ENCODE measurements at regions not wholly inside any gene's neighbourhood (a gene's known extent, or its start where the extent isn't known, plus 50 kb on each side); places are given as distances from the start of the nearest gene placed in this dataset.

- H3K4me1 ChIP-seq (ENCODE audit: control insufficient read depth in 5 of 5, insufficient read depth in 5 of 5, low read length in 5 of 5) = no peaks in the 10 kb centered on the region
- H3K9ac ChIP-seq (ENCODE audit: low read length in 5 of 5) = no peak overlapping the region
- peaks cover 8 to 32% (median 16%) of the 10 kb centered on the region in 5 donors for H3K9me3 ChIP-seq (ENCODE audit: control insufficient read depth in 5 of 5, low read length in 5 of 5)
- H3K36me3 ChIP-seq (ENCODE audit: control insufficient read depth in 5 of 5, insufficient read depth in 5 of 5, low read length in 5 of 5) = no peaks in the 10 kb centered on the region
- no peaks in the 10 kb centered on the region for H3K27me3 ChIP-seq (ENCODE audit: control insufficient read depth in 5 of 5, insufficient read depth in 4 of 5, low read length in 5 of 5)
- H3K4me3 ChIP-seq (ENCODE audit: low read depth in 1 of 5, low read length in 5 of 5) = no peak overlapping the region
- H3K27ac ChIP-seq (ENCODE audit: low read depth, low read length) = no peak overlapping the region
Observed at GRCh38 chr12:19704966-19705365, 265.7 kb downstream of the AEBP2 start.

GRCh38 chr12:19706936-19707335 lies 267.6 kb downstream of the AEBP2 start:
- peaks cover 8 to 31% (median 16%) of the 10 kb centered on the region in 5 donors for H3K9me3 ChIP-seq (ENCODE audit: control insufficient read depth in 5 of 5, low read length in 5 of 5)
- no peaks in the 10 kb centered on the region for H3K36me3 ChIP-seq (ENCODE audit: control insufficient read depth in 5 of 5, insufficient read depth in 5 of 5, low read length in 5 of 5)
- peaks cover 0 to 3% (median 0%) of the 10 kb centered on the region in 5 donors for H3K4me1 ChIP-seq (ENCODE audit: control insufficient read depth in 5 of 5, insufficient read depth in 5 of 5, low read length in 5 of 5)
- H3K27me3 ChIP-seq (ENCODE audit: control insufficient read depth in 5 of 5, insufficient read depth in 4 of 5, low read length in 5 of 5) = no peaks in the 10 kb centered on the region
- no peak overlapping the region for H3K27ac ChIP-seq (ENCODE audit: low read depth, low read length)
- H3K4me3 ChIP-seq (ENCODE audit: low read depth in 1 of 5, low read length in 5 of 5) = no peak overlapping the region
- no peak overlapping the region for H3K9ac ChIP-seq (ENCODE audit: low read length in 5 of 5)

GRCh38 chr12:19707948-19708409 lies 268.7 kb downstream of the AEBP2 start:
- no peak overlapping the region for H3K4me3 ChIP-seq (ENCODE audit: low read depth in 1 of 5, low read length in 5 of 5)
- H3K9me3 ChIP-seq (ENCODE audit: control insufficient read depth in 5 of 5, low read length in 5 of 5) = peaks cover 6 to 21% (median 16%) of the 10 kb centered on the region in 5 donors
- no peak overlapping the region for H3K9ac ChIP-seq (ENCODE audit: low read length in 5 of 5)
- peaks cover 0 to 3% (median 0%) of the 10 kb centered on the region in 5 donors for H3K4me1 ChIP-seq (ENCODE audit: control insufficient read depth in 5 of 5, insufficient read depth in 5 of 5, low read length in 5 of 5)
- H3K36me3 ChIP-seq (ENCODE audit: control insufficient read depth in 5 of 5, insufficient read depth in 5 of 5, low read length in 5 of 5) = no peaks in the 10 kb centered on the region
- no peak overlapping the region for H3K27ac ChIP-seq (ENCODE audit: low read depth, low read length)
- no peaks in the 10 kb centered on the region for H3K27me3 ChIP-seq (ENCODE audit: control insufficient read depth in 5 of 5, insufficient read depth in 4 of 5, low read length in 5 of 5)

- Histone ChIP-seq H3K9ac (ENCODE audit: low read length in 5 of 5) (no peak overlapping the region), H3K4me1 (ENCODE audit: control insufficient read depth in 5 of 5, insufficient read depth in 5 of 5, low read length in 5 of 5) (peaks cover 0 to 3% (median 0%) of the 10 kb centered on the region in 5 donors), H3K36me3 (ENCODE audit: control insufficient read depth in 5 of 5, insufficient read depth in 5 of 5, low read length in 5 of 5) (no peaks in the 10 kb centered on the region), H3K9me3 (ENCODE audit: control insufficient read depth in 5 of 5, low read length in 5 of 5) (peaks cover 6 to 16% (median 12%) of the 10 kb centered on the region in 5 donors), H3K4me3 (ENCODE audit: low read depth in 1 of 5, low read length in 5 of 5) (no peak overlapping the region), H3K27me3 (ENCODE audit: control insufficient read depth in 5 of 5, insufficient read depth in 4 of 5, low read length in 5 of 5) (no peaks in the 10 kb centered on the region), H3K27ac (ENCODE audit: low read depth, low read length) (no peak overlapping the region)
Observed at GRCh38 chr12:19709889-19710288, 270.6 kb downstream of the AEBP2 start.

GRCh38 chr12:19710811-19711793 lies 271.8 kb downstream of the AEBP2 start:
- H3K27me3 ChIP-seq (ENCODE audit: control insufficient read depth in 5 of 5, insufficient read depth in 4 of 5, low read length in 5 of 5) = no peaks in the 10 kb centered on the region
- H3K9me3 ChIP-seq (ENCODE audit: control insufficient read depth in 5 of 5, low read length in 5 of 5) = peaks cover 6 to 15% (median 11%) of the 10 kb centered on the region in 5 donors
- H3K4me3 ChIP-seq (ENCODE audit: low read depth in 1 of 5, low read length in 5 of 5) = no peak overlapping the region
- H3K36me3 ChIP-seq (ENCODE audit: control insufficient read depth in 5 of 5, insufficient read depth in 5 of 5, low read length in 5 of 5) = no peaks in the 10 kb centered on the region
- H3K4me1 ChIP-seq (ENCODE audit: control insufficient read depth in 5 of 5, insufficient read depth in 5 of 5, low read length in 5 of 5) = peaks cover 0 to 3% (median 0%) of the 10 kb centered on the region in 5 donors
- no peak overlapping the region for H3K9ac ChIP-seq (ENCODE audit: low read length in 5 of 5)
- H3K27ac ChIP-seq (ENCODE audit: low read depth, low read length) = no peak overlapping the region

GRCh38 chr12:19712041-19712440 lies 272.7 kb downstream of the AEBP2 start:
- Histone ChIP-seq H3K4me1 (ENCODE audit: control insufficient read depth in 5 of 5, insufficient read depth in 5 of 5, low read length in 5 of 5) (peaks cover 0 to 3% (median 0%) of the 10 kb centered on the region in 5 donors), H3K27ac (ENCODE audit: low read depth, low read length) (no peak overlapping the region)

GRCh38 chr12:19718401-19718800 lies 279.1 kb downstream of the AEBP2 start:
- no peaks in the 10 kb centered on the region for H3K4me1 ChIP-seq (ENCODE audit: control insufficient read depth in 5 of 5, insufficient read depth in 5 of 5, low read length in 5 of 5)
- no peaks in the 10 kb centered on the region for H3K9me3 ChIP-seq (ENCODE audit: control insufficient read depth in 5 of 5, low read length in 5 of 5)
- no peaks in the 10 kb centered on the region for H3K36me3 ChIP-seq (ENCODE audit: control insufficient read depth in 5 of 5, insufficient read depth in 5 of 5, low read length in 5 of 5)
- no peak overlapping the region for H3K27ac ChIP-seq (ENCODE audit: low read depth, low read length)
- H3K9ac ChIP-seq (ENCODE audit: low read length in 5 of 5) = no peak overlapping the region
- no peak overlapping the region for H3K4me3 ChIP-seq (ENCODE audit: low read depth in 1 of 5, low read length in 5 of 5)
- no peaks in the 10 kb centered on the region for H3K27me3 ChIP-seq (ENCODE audit: control insufficient read depth in 5 of 5, insufficient read depth in 4 of 5, low read length in 5 of 5)

More at GRCh38 chr12:19712041-19712440, 272.7 kb downstream of the AEBP2 start:
- no peaks in the 10 kb centered on the region for H3K36me3 ChIP-seq (ENCODE audit: control insufficient read depth in 5 of 5, insufficient read depth in 5 of 5, low read length in 5 of 5)
- no peak overlapping the region for H3K4me3 ChIP-seq (ENCODE audit: low read depth in 1 of 5, low read length in 5 of 5)
- no peaks in the 10 kb centered on the region for H3K27me3 ChIP-seq (ENCODE audit: control insufficient read depth in 5 of 5, insufficient read depth in 4 of 5, low read length in 5 of 5)
- peaks cover 3 to 12% (median 6%) of the 10 kb centered on the region in 5 donors for H3K9me3 ChIP-seq (ENCODE audit: control insufficient read depth in 5 of 5, low read length in 5 of 5)
- no peak overlapping the region for H3K9ac ChIP-seq (ENCODE audit: low read length in 5 of 5)

GRCh38 chr12:19719672-19720071 lies 280.4 kb downstream of the AEBP2 start:
- H3K27me3 ChIP-seq (ENCODE audit: control insufficient read depth in 5 of 5, insufficient read depth in 4 of 5, low read length in 5 of 5) = no peaks in the 10 kb centered on the region
- no peaks in the 10 kb centered on the region for H3K36me3 ChIP-seq (ENCODE audit: control insufficient read depth in 5 of 5, insufficient read depth in 5 of 5, low read length in 5 of 5)
- no peak overlapping the region for H3K27ac ChIP-seq (ENCODE audit: low read depth, low read length)
- no peaks in the 10 kb centered on the region for H3K4me1 ChIP-seq (ENCODE audit: control insufficient read depth in 5 of 5, insufficient read depth in 5 of 5, low read length in 5 of 5)
- H3K9ac ChIP-seq (ENCODE audit: low read length in 5 of 5) = no peak overlapping the region
- H3K9me3 ChIP-seq (ENCODE audit: control insufficient read depth in 5 of 5, low read length in 5 of 5) = no peaks in the 10 kb centered on the region
- no peak overlapping the region for H3K4me3 ChIP-seq (ENCODE audit: low read depth in 1 of 5, low read length in 5 of 5)

- H3K27me3 ChIP-seq (ENCODE audit: control insufficient read depth in 5 of 5, insufficient read depth in 4 of 5, low read length in 5 of 5) = no peaks in the 10 kb centered on the region
- H3K4me3 ChIP-seq (ENCODE audit: low read depth in 1 of 5, low read length in 5 of 5) = no peak overlapping the region
- H3K27ac ChIP-seq (ENCODE audit: low read depth, low read length) = no peak overlapping the region
- no peak overlapping the region for H3K9ac ChIP-seq (ENCODE audit: low read length in 5 of 5)
- no peaks in the 10 kb centered on the region for H3K36me3 ChIP-seq (ENCODE audit: control insufficient read depth in 5 of 5, insufficient read depth in 5 of 5, low read length in 5 of 5)
- peaks cover 0 to 8% (median 0%) of the 10 kb centered on the region in 5 donors for H3K9me3 ChIP-seq (ENCODE audit: control insufficient read depth in 5 of 5, low read length in 5 of 5)
- no peaks in the 10 kb centered on the region for H3K4me1 ChIP-seq (ENCODE audit: control insufficient read depth in 5 of 5, insufficient read depth in 5 of 5, low read length in 5 of 5)
Observed at GRCh38 chr12:19726122-19726521, 286.8 kb downstream of the AEBP2 start.

- no peak overlapping the region for H3K4me3 ChIP-seq (ENCODE audit: low read depth in 1 of 5, low read length in 5 of 5)
- H3K27me3 ChIP-seq (ENCODE audit: control insufficient read depth in 5 of 5, insufficient read depth in 4 of 5, low read length in 5 of 5) = no peaks in the 10 kb centered on the region
- H3K9ac ChIP-seq (ENCODE audit: low read length in 5 of 5) = no peak overlapping the region
Observed at GRCh38 chr12:19726592-19726991, 287.3 kb downstream of the AEBP2 start.

More at GRCh38 chr12:19726592-19726991, 287.3 kb downstream of the AEBP2 start:
- H3K27ac ChIP-seq (ENCODE audit: low read depth, low read length) = no peak overlapping the region
- no peaks in the 10 kb centered on the region for H3K4me1 ChIP-seq (ENCODE audit: control insufficient read depth in 5 of 5, insufficient read depth in 5 of 5, low read length in 5 of 5)
- peaks cover 0 to 8% (median 0%) of the 10 kb centered on the region in 5 donors for H3K9me3 ChIP-seq (ENCODE audit: control insufficient read depth in 5 of 5, low read length in 5 of 5)
- H3K36me3 ChIP-seq (ENCODE audit: control insufficient read depth in 5 of 5, insufficient read depth in 5 of 5, low read length in 5 of 5) = no peaks in the 10 kb centered on the region

Data from subcutaneous abdominal adipose tissue (tissue), 5 donors.